Coronary artery (tissue), 2 donors: ENCODE measurements at regions not wholly inside any gene's neighbourhood (a gene's known extent, or its start where the extent isn't known, plus 50 kb on each side); places are given as distances from the start of the nearest gene placed in this dataset.

Experiments used
- DNase-seq: peaks from one replicate; pipeline ENCODE4 v3.0.0-alpha.2; 2017; ENCODE audit warnings: low spot score
- H3K27ac ChIP-seq, 2 donors: fragments of 200-600 bp; sonication (generic); one replicate each; pipeline ENCODE4 v1.5.1; 2016 to 2019
- H3K4me3 ChIP-seq: fragments of 200-600 bp; sonication (generic); 2 replicates; pipeline ENCODE4 v1.5.1; 2016; ENCODE audit warnings: mild to moderate bottlenecking, moderate library complexity
- TF ChIP-seq, protein P1 (sequence below): fragments of 200-600 bp; sonication (generic); IDR thresholded peaks from one replicate; pipeline ENCODE4 v1.5.1; 2019; ENCODE audit warnings: antibody characterized with exemption

DNA sequence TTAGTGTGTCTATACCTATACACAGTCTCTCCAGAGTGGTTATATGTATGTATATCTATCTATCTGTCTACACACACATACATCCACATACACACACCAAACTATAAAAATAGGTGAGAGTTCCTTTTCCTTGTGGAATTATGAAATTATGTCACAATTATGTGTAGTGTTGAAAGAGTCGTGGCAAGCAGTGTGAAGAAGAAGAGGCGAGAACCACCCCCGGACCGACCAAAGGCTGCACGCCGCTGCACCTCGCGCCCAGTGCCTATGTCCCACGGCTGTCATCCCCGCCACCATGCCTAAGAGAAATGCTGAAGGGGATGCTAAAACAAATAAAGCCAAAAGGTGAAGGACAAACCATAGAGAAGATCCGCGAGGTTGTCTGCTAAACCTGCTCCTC, 95.0 kb upstream of the RAP2B start:
- TF ChIP-seq, protein P1, sequence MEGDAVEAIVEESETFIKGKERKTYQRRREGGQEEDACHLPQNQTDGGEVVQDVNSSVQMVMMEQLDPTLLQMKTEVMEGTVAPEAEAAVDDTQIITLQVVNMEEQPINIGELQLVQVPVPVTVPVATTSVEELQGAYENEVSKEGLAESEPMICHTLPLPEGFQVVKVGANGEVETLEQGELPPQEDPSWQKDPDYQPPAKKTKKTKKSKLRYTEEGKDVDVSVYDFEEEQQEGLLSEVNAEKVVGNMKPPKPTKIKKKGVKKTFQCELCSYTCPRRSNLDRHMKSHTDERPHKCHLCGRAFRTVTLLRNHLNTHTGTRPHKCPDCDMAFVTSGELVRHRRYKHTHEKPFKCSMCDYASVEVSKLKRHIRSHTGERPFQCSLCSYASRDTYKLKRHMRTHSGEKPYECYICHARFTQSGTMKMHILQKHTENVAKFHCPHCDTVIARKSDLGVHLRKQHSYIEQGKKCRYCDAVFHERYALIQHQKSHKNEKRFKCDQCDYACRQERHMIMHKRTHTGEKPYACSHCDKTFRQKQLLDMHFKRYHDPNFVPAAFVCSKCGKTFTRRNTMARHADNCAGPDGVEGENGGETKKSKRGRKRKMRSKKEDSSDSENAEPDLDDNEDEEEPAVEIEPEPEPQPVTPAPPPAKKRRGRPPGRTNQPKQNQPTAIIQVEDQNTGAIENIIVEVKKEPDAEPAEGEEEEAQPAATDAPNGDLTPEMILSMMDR, result no peak
- DNase-seq, result no peak
- Histone ChIP-seq H3K27ac (no peak overlapping the region), H3K4me3 (no peak overlapping the region)

DNA sequence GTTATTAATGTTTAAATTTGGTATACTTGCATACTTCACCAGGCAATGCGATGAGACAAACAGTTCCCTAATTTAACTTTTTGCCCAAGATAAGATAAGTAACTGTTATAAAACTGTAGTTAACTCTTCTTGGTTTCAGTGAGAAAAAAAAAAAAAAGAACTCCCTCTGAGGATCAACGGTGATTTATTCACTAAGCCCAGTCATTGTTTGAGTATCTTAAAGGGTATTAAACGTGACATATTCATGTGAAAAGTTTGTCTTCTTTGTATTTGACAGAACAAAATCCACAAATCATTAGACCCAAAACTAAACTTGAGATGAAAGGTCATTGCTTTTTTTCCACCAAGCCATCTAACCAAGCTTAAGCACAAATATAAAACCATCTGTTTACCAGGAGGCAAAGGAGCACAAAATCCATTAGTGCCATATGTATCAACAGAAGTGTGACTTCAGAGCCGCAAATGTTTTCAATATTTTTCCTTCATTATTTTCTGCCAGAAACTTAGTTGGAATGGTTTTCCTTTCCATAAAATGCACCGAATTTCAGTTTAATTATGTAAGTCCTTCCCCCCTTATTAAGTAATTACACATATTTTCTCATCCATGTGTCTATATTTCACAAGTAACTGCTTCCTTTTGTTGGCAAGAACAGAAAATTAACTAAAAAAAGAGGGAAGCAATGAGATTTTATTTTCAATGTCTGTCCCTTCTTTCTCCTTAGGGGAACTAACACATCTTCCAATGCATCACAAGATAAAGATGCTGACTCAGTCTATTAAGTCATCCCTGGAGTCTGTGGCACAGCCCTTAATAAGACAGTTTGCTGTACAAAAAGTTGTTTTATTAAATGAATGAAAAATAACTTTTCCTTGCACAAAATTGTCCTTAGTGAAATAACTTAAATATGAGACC, 92.2 kb upstream of the RAP2B start:
- H3K27ac ChIP-seq, result no peak overlapping the region
- DNase-seq, result no peak
- TF ChIP-seq, protein P1, result no peak
- no peak overlapping the region for H3K4me3 ChIP-seq

DNA sequence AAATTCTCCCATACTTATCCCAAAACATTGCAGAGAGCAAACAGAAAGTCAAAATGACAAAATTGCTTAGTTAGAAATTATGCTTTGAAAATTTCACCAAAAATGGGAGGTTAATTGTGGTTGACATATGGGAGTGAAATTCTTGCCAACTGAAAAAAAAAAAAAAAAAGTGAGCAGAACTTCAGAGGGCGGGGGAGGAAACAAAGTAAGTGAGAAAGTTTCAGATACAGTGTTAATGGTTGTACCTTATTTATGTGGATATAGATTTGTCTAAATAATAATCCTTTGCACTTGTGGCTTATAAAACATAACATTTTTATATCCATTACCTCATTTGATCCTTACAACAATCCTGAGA, 91.5 kb upstream of the RAP2B start:
- Histone ChIP-seq H3K4me3 (no peak overlapping the region), H3K27ac (no peak overlapping the region)
- DNase-seq, result no peak
- TF ChIP-seq, protein P1, result no peak

DNA sequence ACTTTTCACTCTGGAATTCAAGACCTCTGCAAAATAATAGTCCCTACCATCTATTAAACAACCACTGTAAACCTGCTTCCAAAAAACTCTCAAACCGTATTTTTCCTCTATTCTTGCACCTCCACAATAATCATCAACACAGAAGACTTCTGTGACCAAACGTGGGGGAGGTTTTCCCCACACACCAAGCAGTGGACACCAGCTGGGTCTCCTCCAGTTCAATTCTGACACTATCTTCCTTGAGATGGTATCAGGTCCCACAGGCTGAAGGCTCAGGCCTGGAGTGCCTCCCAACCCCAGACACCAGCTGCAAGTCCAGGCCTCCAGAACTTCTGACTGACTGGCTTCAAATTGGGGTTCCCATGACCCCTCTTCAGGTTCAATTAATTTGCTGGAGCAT, 89.6 kb upstream of the RAP2B start:
- Histone ChIP-seq H3K4me3 (no peak overlapping the region), H3K27ac (no peak overlapping the region)
- no peak for DNase-seq
- TF ChIP-seq, protein P1, result no peak

DNA sequence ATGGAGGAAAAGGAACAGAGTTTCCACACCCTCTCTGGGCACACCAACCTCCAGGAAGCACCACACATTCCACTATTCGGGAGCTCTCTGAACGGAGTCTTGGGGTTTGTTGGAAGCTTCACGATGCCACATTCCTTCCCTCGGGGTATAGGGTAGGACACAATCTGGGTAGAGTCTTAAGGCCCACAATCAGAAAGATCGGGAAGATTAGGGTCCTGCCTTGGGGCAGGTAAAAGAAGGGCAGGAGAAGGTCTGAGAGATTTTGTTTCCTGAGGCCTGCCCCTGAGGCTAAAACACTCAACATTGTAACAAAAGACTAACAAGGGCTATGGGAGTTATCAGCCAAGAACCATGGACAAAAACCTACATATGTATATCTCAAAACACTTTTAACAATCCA, 89.2 kb upstream of the RAP2B start:
- Histone ChIP-seq H3K27ac (no peak overlapping the region), H3K4me3 (no peak overlapping the region)
- TF ChIP-seq, protein P1, result no peak
- no peak for DNase-seq

DNA sequence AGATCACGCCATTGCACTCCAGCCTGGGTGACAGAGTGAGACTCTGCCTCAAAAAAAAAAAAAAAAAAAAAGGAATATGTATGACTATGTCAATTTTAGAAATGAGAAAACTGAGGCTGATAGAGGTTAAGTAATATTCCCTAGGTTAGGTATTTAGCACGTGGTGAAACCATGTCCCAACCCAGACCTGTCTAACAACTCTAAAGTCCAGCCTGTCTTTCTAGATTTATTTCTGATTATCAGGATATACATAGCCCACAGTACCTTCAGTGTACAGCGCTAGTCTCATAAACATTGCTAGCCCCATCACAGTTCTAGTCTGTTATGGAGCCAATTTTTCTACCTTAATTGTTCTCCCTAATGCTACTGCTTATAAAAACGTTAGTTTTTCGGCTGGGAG, 88.4 kb upstream of the RAP2B start:
- TF ChIP-seq, protein P1, result no peak
- no peak overlapping the region for H3K4me3 ChIP-seq
- no peak overlapping the region for H3K27ac ChIP-seq
- DNase-seq, result no peak

DNA sequence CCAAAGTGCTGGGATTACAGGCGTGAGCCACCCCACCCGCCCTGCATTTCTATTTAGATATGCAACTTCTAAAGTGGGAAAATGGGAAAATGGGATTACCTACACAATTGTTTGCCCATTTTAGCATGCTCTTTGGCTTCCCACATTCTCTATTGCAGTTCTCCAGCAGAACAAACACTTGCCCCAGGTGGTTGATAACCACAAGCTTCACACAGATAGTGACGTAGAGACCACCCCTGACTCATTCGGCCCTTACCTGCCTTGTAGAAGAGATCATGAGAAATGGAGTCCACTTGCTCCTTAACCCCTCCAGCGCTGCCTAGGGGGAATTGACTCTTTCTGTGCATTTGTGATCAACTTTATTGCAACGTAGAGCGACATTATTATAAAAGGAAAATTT, 83.2 kb upstream of the RAP2B start:
- TF ChIP-seq, protein P1, result no peak
- Histone ChIP-seq H3K27ac (no peak overlapping the region), H3K4me3 (no peak overlapping the region)
- DNase-seq, result no peak
